Activated CD8-positive, alpha-beta memory T cell treated with anti-CD3 and anti-CD28 coated beads for 1 hour (primary cell): ENCODE measurements at regions not wholly inside any gene's neighbourhood (a gene's known extent, or its start where the extent isn't known, plus 50 kb on each side); places are given as distances from the start of the nearest gene placed in this dataset.

Source experiments
- DNase-seq, 2 donors: peaks; one replicate each; pipeline ENCODE4 v3.0.0-alpha.2; 2020; ENCODE audit warnings: low read depth in 1 of 2; ENCODE audit errors: extremely low read depth in 1 of 2

DNA sequence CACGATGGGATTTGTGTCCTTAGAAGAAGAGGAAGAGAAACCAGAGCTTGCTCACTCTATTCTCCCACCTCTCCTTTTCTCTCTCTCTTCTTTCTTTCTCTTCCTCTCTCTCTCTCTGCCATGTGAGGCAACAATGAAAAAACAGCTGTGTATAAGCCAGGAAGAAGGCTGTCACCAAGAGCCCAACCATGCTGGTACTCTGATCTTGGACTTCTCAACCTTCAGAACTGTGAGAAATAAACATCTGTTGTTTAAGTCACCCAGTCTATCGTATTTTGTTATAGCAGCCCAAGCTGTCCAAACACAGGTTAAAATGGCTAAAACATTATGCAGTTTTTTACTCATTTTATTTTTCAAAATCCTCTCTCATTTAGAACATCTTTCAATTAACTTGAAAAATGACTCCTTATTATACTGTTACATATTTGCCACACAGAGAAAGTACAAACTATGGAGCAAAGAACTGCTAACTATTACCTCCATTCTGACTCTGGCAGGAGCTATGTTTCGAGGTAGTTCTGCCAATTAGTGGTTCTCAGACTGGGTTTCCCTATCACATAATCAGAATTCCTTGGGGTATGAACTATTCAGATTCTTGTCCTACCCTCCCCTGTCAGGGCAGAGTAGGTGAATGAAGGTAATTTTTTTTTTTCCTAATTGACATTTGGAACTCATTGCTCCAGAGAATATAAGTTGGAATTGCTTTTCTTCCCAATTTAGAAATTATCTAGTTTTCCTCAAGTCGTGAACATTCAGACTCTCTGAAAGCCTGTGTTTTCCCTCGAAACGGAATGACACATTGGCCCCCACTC, 434.6 kb downstream of the ENC1 start:
- no peak for DNase-seq

DNA sequence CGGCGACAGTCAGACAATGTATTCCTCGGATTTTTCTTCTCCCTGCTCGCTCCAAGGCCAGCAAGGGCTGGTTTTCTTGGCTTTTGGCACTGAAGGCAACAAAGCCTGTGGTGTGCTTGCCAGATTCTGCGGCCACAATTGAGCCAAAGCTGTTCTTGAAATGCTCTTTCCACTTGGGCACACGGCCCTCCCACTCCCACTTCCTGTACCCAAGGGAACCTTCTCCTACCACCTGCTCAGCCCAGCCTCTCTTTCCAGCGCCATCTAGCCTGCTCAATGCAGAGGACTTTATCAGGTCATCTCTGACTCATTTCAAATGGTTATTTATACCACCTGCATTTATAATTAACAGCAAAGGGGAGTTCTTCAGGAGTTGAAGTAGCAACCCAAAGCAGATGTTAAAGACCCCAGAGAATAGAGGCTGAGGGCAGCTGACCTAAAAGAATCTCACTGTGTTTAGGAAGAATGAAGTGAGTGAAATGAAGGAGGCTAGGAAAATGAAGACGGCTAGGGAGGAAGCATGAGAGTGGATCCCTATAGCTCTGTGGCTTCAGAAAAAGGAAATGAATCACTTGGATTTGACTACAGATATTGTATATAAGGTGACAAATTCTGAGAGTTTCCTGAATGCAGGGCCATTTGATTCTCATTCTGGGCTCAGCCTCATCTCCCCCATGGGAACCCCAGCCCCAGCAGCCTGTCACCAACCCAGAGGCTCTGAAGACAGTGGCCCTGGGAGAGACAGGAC, 439.0 kb downstream of the ENC1 start:
- no peak for DNase-seq

DNA sequence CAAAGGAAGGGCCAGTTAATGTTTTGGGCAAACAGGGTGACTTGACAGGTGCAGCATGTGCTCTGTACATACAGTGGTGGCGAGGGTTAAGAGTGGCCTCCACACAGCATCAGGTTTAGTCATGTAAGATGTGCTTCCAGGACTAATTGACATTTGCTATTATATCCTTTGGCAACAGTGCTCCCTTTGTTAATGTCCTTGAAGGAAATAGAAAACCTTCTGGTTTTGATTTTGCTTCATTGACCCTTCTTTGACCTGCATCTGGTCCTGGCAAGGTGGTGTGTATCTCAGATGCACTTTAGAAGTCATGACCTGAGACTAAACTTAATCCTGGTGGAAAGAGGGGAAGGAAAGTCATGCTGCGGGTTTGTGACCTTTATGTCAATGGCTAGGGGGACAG, 440.0 kb downstream of the ENC1 start:
- DNase-seq = no peak

DNA sequence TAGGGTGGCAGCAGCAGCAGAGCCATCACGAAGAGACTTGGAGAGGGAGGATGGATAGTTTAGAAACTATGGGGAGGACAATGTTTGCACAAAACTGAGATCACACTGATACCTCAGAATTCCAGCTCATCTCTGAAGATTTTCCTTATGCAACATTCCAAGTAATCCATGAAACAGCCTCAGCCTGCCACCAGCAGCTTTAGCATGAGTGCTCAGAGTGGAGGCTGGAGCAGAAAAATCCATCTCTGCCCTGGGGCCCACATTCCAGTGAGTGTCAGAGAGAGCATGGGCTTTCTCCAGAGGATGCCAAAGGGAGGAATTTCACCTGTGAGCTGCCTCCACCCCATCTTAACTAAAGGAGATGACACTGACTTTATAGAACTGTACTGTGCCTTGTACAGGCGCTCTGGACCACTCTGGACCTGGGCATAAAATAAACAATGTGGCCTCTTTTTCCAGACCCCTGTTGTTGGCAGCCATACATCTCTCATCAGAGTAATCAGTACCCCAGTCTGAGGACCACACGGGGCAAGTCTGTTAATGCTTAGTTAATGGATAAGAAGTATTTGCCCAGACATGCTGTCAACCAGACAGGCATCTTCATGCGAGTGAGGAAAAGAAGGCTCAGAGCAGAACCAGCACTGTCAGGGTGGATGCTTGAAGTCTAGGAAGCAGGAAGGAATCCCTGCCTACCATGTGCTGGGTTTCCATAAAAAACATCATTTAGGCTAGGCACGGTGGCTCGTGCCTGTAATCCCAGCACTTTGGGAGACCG, 440.9 kb downstream of the ENC1 start:
- no peak for DNase-seq

DNA sequence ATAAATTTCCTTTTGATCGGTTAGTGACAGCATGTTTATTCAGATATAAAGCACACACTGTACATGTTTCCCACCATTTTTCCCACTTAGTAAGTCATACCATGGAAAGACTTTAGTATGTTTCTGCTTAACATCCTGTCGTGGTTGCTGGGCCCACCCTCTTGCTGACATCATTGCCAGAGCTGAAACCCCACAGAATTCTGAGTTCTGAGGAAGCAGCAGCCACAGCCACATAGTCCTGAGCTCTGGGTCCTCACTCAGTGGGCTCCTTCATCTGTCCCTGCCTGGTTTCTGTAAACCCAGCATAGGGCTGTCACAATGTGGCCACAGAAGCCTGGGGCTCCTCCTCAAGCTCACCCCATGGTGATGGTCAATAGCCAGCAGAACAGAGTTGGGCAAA, 441.5 kb downstream of the ENC1 start:
- no peak for DNase-seq

DNA sequence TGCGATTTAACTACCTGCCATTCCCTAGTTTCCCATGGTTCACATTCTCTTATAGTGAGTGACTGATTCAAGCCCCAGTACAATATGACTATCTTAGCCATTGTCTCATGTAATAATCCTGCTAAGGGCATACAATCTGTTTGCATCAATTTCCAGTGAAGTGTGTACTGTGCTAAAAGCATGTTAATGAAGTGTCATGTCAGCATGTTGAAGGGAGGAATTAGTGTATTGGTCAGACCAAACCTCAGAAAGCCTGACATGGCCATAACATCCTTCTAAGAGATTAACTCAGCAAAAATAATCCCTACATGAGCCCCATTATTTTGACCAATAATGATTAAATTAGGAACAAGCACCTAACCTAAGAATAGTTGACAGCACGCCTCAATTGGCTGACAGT, 442.4 kb downstream of the ENC1 start:
- no peak for DNase-seq

DNA sequence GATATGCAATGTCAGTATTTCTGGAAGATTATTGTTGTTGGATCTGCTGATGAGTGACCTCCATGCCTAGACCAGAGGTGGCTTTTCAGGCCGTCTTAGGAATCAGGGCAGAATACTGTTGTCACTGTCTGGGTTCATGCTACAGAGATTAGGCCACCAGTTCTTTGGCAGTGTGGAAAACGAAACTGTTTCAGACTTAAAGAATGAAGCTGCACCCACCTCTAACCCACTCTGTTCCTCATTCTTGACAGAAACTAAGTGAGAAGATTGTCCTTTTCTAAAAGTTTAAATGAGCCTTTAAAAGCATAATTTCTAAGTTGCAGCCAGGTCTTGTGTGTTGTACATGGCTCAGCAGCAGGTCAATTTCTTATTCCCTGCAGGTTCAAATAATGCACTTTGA, 444.3 kb downstream of the ENC1 start:
- DNase-seq = no peak

DNA sequence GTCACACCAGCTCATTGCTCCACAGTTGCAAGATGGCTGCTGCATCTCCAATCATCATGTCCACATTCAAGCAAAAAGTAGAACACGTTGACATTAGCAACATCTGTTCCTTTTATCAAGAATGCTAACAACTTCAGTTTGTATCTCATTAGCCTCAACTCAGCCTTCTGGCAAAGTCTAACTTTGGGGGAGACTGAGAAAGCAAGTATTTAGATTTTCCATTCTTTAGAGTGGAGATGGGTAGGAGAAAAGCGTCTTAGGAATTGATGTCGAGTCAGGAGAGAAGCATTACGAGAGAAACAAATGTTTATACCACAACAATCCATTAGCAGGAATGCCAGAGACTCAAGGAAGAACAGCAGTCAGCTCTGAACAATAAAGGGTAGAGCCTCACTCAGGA, 446.3 kb downstream of the ENC1 start:
- DNase-seq = no peak

DNA sequence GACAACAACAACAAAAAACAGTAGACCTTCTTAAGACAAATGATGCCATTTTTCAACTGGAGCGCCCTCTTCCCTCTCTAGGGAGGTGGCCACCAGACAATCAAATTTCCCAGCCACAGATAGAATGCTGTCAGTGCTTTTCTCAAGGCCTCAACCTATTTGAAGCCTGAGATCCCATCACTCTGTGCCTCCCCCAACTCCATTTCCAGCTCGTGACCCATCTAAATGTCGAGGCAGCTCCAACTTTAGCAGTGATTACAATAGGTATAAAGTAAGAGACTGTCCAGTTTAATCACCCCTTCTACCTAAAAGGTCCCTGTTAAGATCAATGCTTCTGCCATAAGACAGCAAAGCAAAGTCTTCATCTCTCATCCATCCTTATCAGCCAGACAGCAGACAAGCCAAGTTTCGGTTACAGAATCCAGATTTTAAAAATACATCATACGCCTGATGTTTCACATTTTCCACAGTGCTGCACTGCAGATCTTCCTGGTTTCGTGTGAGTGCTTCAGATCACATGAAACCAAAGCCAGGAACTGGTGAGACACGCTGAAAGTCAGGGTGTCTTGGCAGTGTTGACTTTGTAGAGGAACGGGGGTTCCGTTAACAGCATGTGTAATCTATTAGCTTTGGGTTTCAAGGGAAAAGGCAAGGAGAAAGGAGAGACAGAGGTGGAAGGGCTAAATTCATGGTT, 447.8 kb downstream of the ENC1 start:
- DNase-seq = no peak

DNA sequence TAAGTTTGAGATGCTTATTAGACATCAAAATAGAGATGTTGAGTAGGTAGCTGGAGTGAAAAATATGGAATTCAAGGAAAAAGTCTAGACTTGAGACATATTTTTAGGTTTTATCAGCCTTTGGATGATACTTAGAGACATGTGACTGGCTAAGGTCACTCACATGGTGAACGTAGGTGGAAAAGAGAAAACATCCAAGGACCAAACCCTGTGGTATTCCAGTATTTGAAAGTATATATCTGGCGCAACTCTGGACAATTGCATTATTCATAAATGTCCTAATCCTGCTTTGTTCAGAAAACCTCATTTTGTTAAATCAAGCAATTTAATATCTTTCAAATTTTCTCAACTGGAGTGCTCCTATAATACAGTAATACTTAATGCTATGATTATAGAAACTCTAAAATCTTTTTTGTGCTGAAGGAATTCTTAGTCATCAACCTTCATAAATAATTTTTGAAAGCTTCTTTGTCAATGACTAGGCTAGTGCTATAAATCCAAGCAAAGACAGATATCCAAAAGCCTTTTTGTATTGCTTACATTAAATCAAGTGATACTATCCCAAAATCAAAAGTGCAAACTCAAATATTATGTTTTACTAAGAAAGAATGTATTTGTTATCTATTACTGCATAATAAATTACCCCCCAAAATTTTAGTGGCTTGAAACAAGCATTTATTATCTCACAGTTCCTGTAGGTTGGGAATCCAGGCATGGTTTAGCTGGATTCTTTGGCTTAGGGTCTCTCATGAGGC, 452.0 kb downstream of the ENC1 start:
- no peak for DNase-seq

DNA sequence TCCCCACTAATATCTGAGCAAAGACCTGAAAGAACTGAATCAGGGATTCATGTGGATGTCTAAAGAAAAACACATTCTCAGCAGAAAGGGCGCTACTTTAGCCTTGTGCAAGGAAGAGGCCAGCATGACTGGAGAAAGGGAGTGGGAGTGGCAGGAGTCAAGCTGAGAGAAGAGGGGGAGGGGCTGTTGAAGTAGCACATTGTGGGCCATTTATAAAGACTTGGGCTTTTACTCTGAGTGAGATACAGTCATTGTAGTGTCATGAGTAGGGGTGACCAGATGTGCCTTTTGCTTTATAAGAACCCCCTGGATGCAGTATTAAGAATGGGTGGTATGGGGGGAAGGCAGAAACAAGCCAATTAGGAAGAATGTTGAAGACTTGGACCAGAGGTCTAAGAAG, 452.8 kb downstream of the ENC1 start:
- DNase-seq = no peak

DNA sequence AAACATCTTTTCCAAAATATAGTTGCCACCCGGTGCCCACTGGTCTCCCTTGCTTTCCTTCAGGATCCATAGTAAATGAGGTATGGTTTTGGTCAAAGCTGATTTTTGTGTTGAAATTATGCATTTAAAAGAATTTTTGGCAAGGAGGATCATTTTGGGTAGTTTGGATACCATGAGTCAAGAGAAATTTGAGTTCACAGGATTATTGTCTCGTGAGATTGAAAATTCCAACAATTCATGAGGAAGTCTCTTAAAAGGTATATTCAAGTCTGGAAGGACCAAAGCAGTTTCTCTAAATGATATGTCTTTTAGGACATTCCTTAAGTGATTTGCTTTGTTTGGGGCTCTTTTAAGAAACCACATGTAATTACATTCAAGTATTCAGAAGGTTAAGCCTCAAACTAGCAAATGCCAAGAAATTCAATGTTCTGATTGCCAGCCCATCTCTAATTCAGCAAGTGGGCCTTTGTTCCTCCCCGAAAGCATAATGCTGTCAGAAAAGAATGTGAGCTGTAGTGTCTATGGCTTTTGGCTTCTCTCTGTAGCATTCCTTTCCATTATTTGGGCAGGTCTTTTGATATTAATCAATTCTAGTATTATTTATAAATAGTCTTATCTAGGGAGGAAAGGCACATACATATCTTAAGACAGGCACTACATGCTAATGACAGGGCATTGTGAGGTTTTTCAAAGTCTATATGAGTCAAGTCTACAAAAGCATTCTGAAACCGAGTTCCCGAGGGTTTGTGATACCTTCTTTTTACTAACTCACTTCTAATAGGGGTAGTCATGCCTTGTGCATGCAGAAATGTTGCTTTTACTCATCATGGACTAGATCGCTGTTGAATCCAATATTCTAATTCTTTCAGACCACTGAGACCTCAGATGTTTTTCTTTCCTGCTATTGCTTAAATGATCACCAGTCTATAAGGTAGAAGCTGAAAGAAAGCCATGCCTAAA, 453.9 kb downstream of the ENC1 start:
- DNase-seq = no peak

DNA sequence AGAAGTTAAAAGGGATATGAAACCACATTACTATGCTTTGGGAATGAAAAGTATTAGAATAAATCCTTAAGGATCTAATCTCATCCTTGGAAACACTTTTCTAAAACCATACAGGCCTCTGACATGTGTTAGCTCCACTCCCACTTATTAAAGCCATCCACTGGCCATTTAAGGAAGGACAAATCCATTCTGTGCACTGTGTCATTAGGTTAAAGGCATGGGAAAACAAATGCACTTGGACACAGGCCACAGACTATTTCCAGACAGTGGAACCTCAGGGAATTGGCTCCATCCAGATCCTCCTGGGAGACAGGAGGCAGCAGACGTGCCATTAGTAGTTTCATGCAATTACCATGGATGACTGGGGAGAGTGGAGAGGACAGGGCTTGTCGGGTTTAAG, 454.9 kb downstream of the ENC1 start:
- no peak for DNase-seq

DNA sequence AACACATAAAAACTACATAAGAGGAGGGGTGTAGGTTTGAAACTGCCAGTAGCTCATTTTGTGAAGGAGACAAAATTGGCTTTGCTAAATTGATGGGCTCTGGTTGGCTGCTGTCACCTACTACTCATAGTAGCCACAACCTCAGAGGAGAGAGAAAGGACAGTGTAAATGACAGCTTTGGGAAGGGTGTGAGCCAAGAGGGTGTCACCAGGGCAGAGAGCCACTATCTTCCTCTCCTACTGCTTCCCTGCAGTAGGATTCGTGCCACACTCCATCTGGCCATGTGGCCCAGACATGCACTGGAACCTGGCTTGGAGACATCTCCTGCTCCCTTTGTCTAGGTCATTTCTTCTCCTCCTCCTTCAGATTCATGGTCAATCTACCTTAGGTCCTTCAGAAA, 455.9 kb downstream of the ENC1 start:
- DNase-seq = no peak

DNA sequence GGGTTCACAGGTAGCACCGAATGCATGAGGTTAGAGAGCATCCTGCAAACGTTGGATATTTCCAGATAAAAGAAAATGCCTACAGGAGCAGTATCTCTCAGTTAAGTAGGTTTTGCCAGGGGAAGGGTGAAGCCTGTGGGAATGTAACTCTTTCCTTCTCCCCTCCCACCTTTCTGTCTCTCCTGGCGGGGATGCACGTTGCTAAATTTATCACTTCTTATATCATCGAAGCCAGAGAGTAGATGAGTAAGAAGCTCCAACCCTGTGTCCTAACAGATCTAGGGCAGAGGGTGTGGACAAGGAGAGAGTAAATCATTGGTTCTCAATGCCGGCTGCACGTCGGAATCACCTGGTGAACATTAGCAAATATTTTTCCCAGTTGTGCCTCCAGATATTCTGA, 457.5 kb downstream of the ENC1 start:
- DNase-seq = no peak

DNA sequence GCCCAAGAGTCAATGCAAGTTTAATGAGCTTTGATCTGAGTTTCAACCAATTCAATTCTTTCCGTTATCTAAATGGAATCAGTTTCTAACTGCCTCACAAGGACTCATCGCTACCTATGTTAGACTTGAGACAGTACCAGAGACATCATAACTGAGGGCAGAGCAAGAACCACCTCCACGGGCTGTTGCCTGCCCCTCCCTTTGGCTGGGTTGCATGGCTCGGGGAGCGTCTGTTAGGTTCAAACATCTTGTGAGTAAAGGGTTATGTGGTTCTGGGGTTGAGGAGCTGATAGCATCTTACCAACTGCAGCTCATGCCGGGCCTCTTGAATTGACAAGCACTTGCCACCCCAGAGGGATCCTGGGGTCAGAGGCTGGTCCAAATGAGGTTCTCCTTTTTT, 457.9 kb downstream of the ENC1 start:
- DNase-seq = no peak

DNA sequence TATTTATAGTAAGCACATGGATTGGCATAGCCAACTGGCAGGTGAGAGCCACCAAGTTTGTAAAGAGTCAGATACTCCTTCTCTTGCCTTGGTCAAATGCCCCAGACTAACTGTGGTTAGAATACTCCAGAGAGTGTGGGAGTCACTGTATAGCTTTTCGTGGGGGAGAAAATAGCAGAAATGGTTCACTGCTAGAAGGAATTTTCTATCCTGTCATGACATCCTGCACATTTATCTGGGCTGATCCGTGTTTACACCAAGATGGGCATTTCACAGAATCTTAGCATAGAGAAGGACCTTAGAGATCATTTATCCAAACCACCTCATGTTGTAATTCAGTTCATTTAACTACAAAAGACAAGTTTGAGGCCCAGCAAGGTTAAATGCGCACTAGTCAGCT, 460.8 kb downstream of the ENC1 start:
- DNase-seq = no peak

DNA sequence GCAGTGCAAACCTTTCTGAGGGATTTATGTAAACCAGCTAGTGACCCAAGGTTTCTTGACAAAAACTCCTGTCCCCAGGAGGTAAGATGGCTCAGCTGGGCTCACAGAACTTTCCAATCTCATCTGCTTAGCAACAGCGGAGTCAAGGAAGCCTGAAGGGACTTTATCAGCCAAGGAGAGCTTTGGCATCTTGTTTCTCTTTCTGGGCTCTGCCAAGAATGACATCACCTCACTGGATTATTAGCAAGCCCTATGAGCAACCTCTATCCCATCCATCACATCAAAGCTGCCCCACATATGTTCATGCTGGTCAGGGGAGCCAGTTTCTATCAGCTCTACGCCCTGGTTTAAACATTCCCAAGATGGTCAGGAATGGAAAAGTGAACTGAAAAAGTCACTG, 461.3 kb downstream of the ENC1 start:
- DNase-seq = no peak

DNA sequence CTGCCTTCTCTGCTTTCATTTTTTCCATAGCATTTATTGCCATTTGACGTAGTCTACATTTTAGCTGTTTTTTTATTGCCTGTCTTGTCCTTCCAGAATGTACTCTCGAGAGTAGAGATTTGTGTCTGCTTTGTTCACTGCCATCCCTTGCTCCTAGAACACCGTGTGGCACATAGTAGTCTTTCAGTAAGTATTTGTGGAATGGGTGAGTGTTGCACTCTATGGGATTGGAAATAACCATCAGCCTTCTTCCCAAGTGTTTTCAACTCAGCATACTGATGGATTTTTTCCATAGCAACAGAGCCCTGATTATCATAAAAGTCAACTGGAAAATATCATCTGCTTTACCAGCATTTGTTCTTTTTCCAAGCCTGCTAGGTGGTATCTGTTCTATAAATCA, 462.6 kb downstream of the ENC1 start:
- no peak for DNase-seq
